GM23248 (cell line): ENCODE measurements at regions not wholly inside any gene's neighbourhood (a gene's known extent, or its start where the extent isn't known, plus 50 kb on each side); places are given as distances from the start of the nearest gene placed in this dataset.

Experiments used
- DNase-seq: peaks from one replicate; pipeline ENCODE4 v3.0.0-alpha.2; 2015
- H2AFZ ChIP-seq: fragments of 200-600 bp; sonication (generic); 2 replicates; pipeline ENCODE4 v1.6.1; 2016; ENCODE audit warnings: antibody characterized with exemption
- H3F3A ChIP-seq: fragments of 200-600 bp; sonication (generic); 2 replicates; pipeline ENCODE4 v1.6.1; 2016; ENCODE audit warnings: mild to moderate bottlenecking, antibody characterized with exemption, mixed run types; ENCODE audit not compliant: insufficient read depth
- H3K27ac ChIP-seq: fragments of 200-600 bp; sonication (generic); 2 replicates; pipeline ENCODE4 v1.5.1; 2016; ENCODE audit warnings: mild to moderate bottlenecking
- H3K27me3 ChIP-seq: fragments of 200-600 bp; sonication (generic); replicated peaks from 2 replicates; pipeline ENCODE4 v1.6.1; 2016; ENCODE audit warnings: mild to moderate bottlenecking; ENCODE audit not compliant: insufficient read depth
- H3K36me3 ChIP-seq: fragments of 200-600 bp; sonication (generic); 2 replicates; pipeline ENCODE4 v1.6.1; 2016; ENCODE audit warnings: low read depth, mild to moderate bottlenecking
- H3K4me1 ChIP-seq: fragments of 200-600 bp; sonication (generic); 2 replicates; pipeline ENCODE4 v1.6.1; 2016; ENCODE audit warnings: mild to moderate bottlenecking; ENCODE audit not compliant: insufficient read depth
- H3K4me2 ChIP-seq: fragments of 200-600 bp; sonication (generic); one replicate; pipeline ENCODE4 v1.6.1; 2016; ENCODE audit warnings: mild to moderate bottlenecking; ENCODE audit not compliant: unreplicated experiment
- H3K4me3 ChIP-seq: fragments of 200-600 bp; sonication (generic); 2 replicates; pipeline ENCODE4 v1.5.1; 2016; ENCODE audit warnings: mild to moderate bottlenecking
- H3K79me2 ChIP-seq: fragments of 200-600 bp; sonication (generic); 2 replicates; pipeline ENCODE4 v1.6.1; 2016; ENCODE audit warnings: mild to moderate bottlenecking; ENCODE audit not compliant: insufficient read depth
- H3K9ac ChIP-seq: fragments of 200-600 bp; sonication (generic); 2 replicates; pipeline ENCODE4 v1.6.1; 2016; ENCODE audit warnings: mild to moderate bottlenecking
- H3K9me2 ChIP-seq: fragments of 200-600 bp; sonication (generic); 2 replicates; pipeline ENCODE4 v1.6.1; 2016; ENCODE audit warnings: mixed run types, mild to moderate bottlenecking, moderate library complexity; ENCODE audit not compliant: insufficient read depth
- H3K9me3 ChIP-seq: fragments of 200-600 bp; sonication (generic); one replicate; pipeline ENCODE4 v1.6.1; 2017; ENCODE audit warnings: low read depth
- H4K20me1 ChIP-seq: fragments of 200-600 bp; sonication (generic); 2 replicates; pipeline ENCODE4 v1.6.0; 2016; ENCODE audit not compliant: insufficient read depth
- EZH2 ChIP-seq: fragments of 200-600 bp; sonication (generic); IDR thresholded peaks from 2 replicates; pipeline ENCODE4 v1.6.1; 2018; ENCODE audit warnings: antibody characterized with exemption, mild to moderate bottlenecking; ENCODE audit not compliant: insufficient read depth, poor library complexity, severe bottlenecking
- EZH2phosphoT487 ChIP-seq: fragments of 200-600 bp; sonication (generic); IDR thresholded peaks from 2 replicates; pipeline ENCODE4 v1.6.1; 2018; ENCODE audit warnings: antibody characterized with exemption, moderate library complexity, mild to moderate bottlenecking, low read depth; ENCODE audit not compliant: insufficient read depth
- WGBS, 2 experiments: methylation state at CpG; one replicate each; pipeline ENCODE4 v1.1.6; 2015 to 2017; ENCODE audit warnings: low lambda C conversion rate in 2 of 2, low coverage in 1 of 2; ENCODE audit errors: missing lambda C conversion rate in 2 of 2; 5-methylcytosine and 5-hydroxymethylcytosine counted together
- in situ Hi-C: fragments of 300-500 bp; cut with MboI; formaldehyde crosslinking; loops from 2 replicates; pipeline ENCODE4 v1.15.0; 2020

DNA sequence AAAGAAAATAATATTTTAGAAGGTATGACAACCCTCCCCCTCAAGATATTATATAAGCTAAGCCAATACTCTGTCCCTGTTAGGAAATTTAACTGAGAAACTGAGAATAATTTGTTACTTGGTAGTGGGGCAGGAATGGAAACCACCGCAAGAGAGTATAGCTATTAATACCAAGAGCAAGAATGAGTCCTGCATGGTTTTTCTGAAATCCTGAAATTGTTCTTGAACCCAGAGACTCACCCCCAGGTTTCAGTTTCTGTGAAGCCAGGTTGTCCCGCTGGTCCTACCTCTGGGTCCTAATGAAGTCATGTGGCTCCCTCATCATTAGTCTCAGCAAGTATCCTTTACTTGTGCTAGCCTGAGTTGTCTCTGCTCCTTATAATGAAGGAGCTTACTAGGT lies 671.0 kb upstream of the ACVR2A start:
- Histone ChIP-seq H3K27me3 (no peaks in the 10 kb centered on the region), H3K9me2 (no peaks in the 10 kb centered on the region), H3K27ac (0 out of 2 replicates have a peak overlapping the region, but pooled peaks have one; percentile 71), H3K36me3 (no peaks in the 10 kb centered on the region), H4K20me1 (no peaks in the 10 kb centered on the region), H3K4me1 (peaks cover 40% of the 10 kb centered on the region), H3K4me2 (no peak overlapping the region), H3F3A (peaks cover 43% of the 10 kb centered on the region), H3K9ac (no peak overlapping the region), H2AFZ (no peak overlapping the region), H3K79me2 (no peaks in the 10 kb centered on the region), H3K4me3 (no peak overlapping the region), H3K9me3 (no peaks in the 10 kb centered on the region)
- DNase-seq = no peak
- WGBS, 2 experiments = 72 to 74% methylated on average over 2 of the region's 2 CpGs
- TF ChIP-seq EZH2phosphoT487 = no peak
- TF ChIP-seq EZH2 = no peak
- in situ Hi-C loops = no loop called here

DNA sequence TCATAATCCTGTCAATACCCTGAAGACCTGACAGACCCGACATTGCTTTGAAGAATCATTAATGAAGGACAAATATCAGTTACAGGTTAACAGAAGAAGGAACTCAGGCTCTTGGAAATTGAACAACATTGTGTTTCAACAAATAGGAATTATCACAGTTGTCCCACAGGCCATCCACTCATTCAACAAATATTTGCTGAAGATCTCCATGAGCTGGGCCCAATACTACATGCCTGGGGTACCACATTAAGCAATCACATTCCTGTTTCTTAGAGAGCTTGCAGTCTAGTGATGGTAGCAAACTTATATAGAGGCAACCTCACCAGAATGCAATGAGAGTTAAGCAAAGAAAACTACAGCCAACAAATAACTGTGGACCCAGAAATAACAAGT lies 671.6 kb upstream of the ACVR2A start:
- no peak for TF ChIP-seq EZH2
- no peak for TF ChIP-seq EZH2phosphoT487
- no peaks in the 10 kb centered on the region for H3K79me2 ChIP-seq
- peak overlapping the region; percentile 71 for H3K27ac ChIP-seq
- peaks cover 39% of the 10 kb centered on the region for H3F3A ChIP-seq
- 27 to 34% methylated on average over 1 of the region's 1 CpG for WGBS, 2 experiments
- no peaks in the 10 kb centered on the region for H3K9me2 ChIP-seq
- in situ Hi-C loops = no loop called here
- peak overlapping the region; percentile 43; the same call in 1 of the 2 replicates for H2AFZ ChIP-seq
- no peaks in the 10 kb centered on the region for H4K20me1 ChIP-seq
- H3K27me3 ChIP-seq = no peaks in the 10 kb centered on the region
- no peak overlapping the region for H3K9ac ChIP-seq
- H3K4me3 ChIP-seq = no peak overlapping the region
- peaks cover 40% of the 10 kb centered on the region for H3K4me1 ChIP-seq
- H3K9me3 ChIP-seq = no peaks in the 10 kb centered on the region
- peak overlapping the region; percentile 56 for H3K4me2 ChIP-seq
- DNase-seq = peak; percentile 87
- H3K36me3 ChIP-seq = no peaks in the 10 kb centered on the region

DNA sequence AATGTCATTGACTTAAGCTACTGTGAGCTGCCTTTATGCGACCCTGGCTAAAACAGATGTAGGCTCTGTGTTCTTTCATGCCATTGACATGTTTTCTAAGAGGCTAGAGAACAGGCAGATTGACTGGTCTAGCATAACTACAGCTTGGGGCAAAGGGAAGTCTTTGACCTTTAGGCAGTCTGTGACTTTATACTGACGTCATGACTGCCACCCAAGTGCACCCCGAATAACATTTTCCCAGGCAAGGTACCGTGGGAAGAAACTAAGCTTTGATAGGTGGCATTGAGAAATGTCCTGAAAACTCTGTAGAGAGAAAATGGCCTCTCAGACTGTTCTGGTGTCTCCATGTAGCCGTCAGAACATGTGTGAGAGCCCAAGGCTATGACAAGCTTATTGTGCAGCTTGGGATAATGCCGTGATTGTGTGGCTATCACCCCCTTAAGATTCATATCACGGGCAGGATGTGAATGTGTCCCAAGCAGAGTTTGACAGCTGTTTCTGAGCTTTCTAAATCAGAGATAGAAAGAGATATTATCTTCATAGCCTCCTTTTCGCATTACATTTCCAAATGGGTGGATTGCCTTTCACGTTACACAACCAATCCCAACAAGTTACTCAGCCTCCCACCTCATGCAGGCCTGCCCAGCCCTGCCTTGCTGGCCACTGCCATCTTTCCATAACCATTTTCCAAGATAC lies 672.2 kb upstream of the ACVR2A start:
- Histone ChIP-seq H3K36me3 (no peaks in the 10 kb centered on the region), H3F3A (peaks cover 34% of the 10 kb centered on the region), H3K27ac (peak overlapping the region; percentile 71), H3K4me3 (no peak overlapping the region), H3K4me2 (peak overlapping the region; percentile 56), H2AFZ (peak overlapping the region; percentile 43; the same call in 1 of the 2 replicates), H3K79me2 (no peaks in the 10 kb centered on the region), H3K9ac (0 out of 2 replicates have a peak overlapping the region, but pooled peaks have one; percentile 7), H3K9me3 (no peaks in the 10 kb centered on the region), H3K9me2 (no peaks in the 10 kb centered on the region), H3K4me1 (peaks cover 38% of the 10 kb centered on the region), H4K20me1 (no peaks in the 10 kb centered on the region), H3K27me3 (no peaks in the 10 kb centered on the region)
- DNase-seq = peak; percentile 74
- in situ Hi-C loops = no loop called here
- no peak for TF ChIP-seq EZH2phosphoT487
- TF ChIP-seq EZH2 = no peak
- 43 to 44% methylated on average over 9 of the region's 9 CpGs for WGBS, 2 experiments

DNA sequence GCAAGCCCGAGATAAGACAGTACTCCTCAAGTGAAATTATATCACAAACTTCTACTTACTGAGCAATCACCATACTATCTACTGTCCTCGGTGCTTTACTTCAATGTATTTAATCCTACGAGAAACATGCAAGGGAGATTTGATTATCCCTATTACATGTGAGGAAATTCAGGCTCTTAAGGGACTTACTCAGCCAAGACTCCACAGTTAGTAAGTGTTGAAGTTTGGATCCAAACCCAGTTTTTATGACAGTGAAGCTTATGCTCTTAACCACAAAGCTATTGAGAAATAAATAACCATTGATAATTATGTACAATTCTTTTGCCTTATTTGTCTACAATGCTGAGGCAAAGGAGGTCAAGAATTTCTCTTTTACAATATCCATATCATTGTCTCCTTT lies 672.9 kb upstream of the ACVR2A start:
- Histone ChIP-seq H3K9ac (no peak overlapping the region), H3K27me3 (no peaks in the 10 kb centered on the region), H3K4me1 (peaks cover 31% of the 10 kb centered on the region), H2AFZ (no peak overlapping the region), H3K9me2 (no peaks in the 10 kb centered on the region), H3K27ac (peak overlapping the region; percentile 71), H3K79me2 (no peaks in the 10 kb centered on the region), H3K4me3 (no peak overlapping the region), H3F3A (peaks cover 27% of the 10 kb centered on the region), H3K4me2 (peak overlapping the region; percentile 56), H4K20me1 (no peaks in the 10 kb centered on the region), H3K36me3 (no peaks in the 10 kb centered on the region), H3K9me3 (no peaks in the 10 kb centered on the region)
- WGBS, 2 experiments = 43 to 50% methylated on average over 3 of the region's 3 CpGs
- in situ Hi-C loops = no loop called here
- TF ChIP-seq EZH2phosphoT487 (no peak), EZH2 (no peak)
- peak; percentile 81 for DNase-seq
